ENCODE measurements at regions not wholly inside any gene's neighbourhood (a gene's known extent, or its start where the extent isn't known, plus 50 kb on each side); places are given as distances from the start of the nearest gene placed in this dataset.

DNA sequence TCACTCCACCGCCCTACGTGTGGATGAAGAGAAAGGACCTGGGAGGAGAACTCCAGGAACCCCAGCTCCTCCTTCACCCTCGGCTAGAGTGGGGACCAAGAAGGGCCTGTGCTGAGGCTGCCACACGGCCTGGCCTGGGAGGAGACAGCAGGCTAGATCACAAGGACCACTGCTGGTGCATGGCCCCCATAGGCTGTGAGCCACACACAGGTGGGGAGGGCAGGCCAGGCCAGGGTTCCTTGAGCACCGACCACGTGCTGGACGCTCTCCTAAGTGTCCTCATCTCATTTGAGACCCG is 1392.4 kb downstream of the TBC1D22A start:
- TF ChIP-seq, protein P1, sequence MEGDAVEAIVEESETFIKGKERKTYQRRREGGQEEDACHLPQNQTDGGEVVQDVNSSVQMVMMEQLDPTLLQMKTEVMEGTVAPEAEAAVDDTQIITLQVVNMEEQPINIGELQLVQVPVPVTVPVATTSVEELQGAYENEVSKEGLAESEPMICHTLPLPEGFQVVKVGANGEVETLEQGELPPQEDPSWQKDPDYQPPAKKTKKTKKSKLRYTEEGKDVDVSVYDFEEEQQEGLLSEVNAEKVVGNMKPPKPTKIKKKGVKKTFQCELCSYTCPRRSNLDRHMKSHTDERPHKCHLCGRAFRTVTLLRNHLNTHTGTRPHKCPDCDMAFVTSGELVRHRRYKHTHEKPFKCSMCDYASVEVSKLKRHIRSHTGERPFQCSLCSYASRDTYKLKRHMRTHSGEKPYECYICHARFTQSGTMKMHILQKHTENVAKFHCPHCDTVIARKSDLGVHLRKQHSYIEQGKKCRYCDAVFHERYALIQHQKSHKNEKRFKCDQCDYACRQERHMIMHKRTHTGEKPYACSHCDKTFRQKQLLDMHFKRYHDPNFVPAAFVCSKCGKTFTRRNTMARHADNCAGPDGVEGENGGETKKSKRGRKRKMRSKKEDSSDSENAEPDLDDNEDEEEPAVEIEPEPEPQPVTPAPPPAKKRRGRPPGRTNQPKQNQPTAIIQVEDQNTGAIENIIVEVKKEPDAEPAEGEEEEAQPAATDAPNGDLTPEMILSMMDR (IDR thresholded peaks at IDR 0.05) = no peak
- TF ChIP-seq SIN3A (IDR thresholded peaks at IDR 0.05; ENCODE audit: borderline replicate concordance, insufficient read depth, low read depth, low read length) = no peak
- TF ChIP-seq, protein P2, sequence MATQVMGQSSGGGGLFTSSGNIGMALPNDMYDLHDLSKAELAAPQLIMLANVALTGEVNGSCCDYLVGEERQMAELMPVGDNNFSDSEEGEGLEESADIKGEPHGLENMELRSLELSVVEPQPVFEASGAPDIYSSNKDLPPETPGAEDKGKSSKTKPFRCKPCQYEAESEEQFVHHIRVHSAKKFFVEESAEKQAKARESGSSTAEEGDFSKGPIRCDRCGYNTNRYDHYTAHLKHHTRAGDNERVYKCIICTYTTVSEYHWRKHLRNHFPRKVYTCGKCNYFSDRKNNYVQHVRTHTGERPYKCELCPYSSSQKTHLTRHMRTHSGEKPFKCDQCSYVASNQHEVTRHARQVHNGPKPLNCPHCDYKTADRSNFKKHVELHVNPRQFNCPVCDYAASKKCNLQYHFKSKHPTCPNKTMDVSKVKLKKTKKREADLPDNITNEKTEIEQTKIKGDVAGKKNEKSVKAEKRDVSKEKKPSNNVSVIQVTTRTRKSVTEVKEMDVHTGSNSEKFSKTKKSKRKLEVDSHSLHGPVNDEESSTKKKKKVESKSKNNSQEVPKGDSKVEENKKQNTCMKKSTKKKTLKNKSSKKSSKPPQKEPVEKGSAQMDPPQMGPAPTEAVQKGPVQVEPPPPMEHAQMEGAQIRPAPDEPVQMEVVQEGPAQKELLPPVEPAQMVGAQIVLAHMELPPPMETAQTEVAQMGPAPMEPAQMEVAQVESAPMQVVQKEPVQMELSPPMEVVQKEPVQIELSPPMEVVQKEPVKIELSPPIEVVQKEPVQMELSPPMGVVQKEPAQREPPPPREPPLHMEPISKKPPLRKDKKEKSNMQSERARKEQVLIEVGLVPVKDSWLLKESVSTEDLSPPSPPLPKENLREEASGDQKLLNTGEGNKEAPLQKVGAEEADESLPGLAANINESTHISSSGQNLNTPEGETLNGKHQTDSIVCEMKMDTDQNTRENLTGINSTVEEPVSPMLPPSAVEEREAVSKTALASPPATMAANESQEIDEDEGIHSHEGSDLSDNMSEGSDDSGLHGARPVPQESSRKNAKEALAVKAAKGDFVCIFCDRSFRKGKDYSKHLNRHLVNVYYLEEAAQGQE (IDR thresholded peaks at IDR 0.05; ENCODE audit: insufficient read depth in 1 of 2, low read depth in 2 of 2, low read length in 1 of 2) = no peak
- no peak for TF ChIP-seq POLR2AphosphoS5 (IDR thresholded peaks at IDR 0.05; ENCODE audit: low read depth, low read length)
- no peak for TF ChIP-seq TCF7L2 (IDR thresholded peaks at IDR 0.05; ENCODE audit: low read depth, low read length)

Data from Panc1 (cell line).